Mucosa of rectum (tissue), 2 donors: ENCODE measurements at regions not wholly inside any gene's neighbourhood (a gene's known extent, or its start where the extent isn't known, plus 50 kb on each side); places are given as distances from the start of the nearest gene placed in this dataset.

Experiments used
- H3K27ac ChIP-seq, 2 donors: one replicate each; pipeline ENCODE4 v1.7.0; 2013; ENCODE audit warnings: inconsistent platforms in 2 of 2, low read depth in 2 of 2, low read length in 2 of 2
- H3K27me3 ChIP-seq, 2 donors: one replicate each; pipeline ENCODE4 v1.7.0; 2013; ENCODE audit warnings: low read length in 2 of 2; ENCODE audit not compliant: control insufficient read depth in 2 of 2, insufficient read depth in 2 of 2
- H3K36me3 ChIP-seq, 2 donors: one replicate each; pipeline ENCODE4 v1.7.0; 2013; ENCODE audit warnings: low read length in 2 of 2; ENCODE audit not compliant: control insufficient read depth in 2 of 2, insufficient read depth in 2 of 2
- H3K4me1 ChIP-seq, 2 donors: one replicate each; pipeline ENCODE4 v1.7.0; 2013; ENCODE audit warnings: low read length in 2 of 2, mild to moderate bottlenecking in 1 of 2; ENCODE audit not compliant: control insufficient read depth in 2 of 2, insufficient read depth in 2 of 2
- H3K4me3 ChIP-seq, 2 donors: one replicate each; pipeline ENCODE4 v1.7.0; 2013; ENCODE audit warnings: low read length in 2 of 2
- H3K9ac ChIP-seq, 2 donors: one replicate each; pipeline ENCODE4 v1.7.0; 2013; ENCODE audit warnings: low read length in 2 of 2, low read depth in 1 of 2, mild to moderate bottlenecking in 1 of 2
- H3K9me3 ChIP-seq, 2 donors: one replicate each; pipeline ENCODE4 v1.7.0; 2013; ENCODE audit warnings: low read length in 2 of 2; ENCODE audit not compliant: control insufficient read depth in 2 of 2
- donor health status: healthy.
- donor health status: Normal muscosa, but diverticular disease.

GRCh38 chr10:109280837-109281236 is 642.5 kb downstream of the XPNPEP1 start:
- H3K9ac ChIP-seq: no peak overlapping the region
- H3K9me3 ChIP-seq: no peaks in the 10 kb centered on the region
- no peaks in the 10 kb centered on the region for H3K4me1 ChIP-seq
- H3K36me3 ChIP-seq: no peaks in the 10 kb centered on the region
- H3K4me3 ChIP-seq: no peak overlapping the region
- H3K27ac ChIP-seq: no peak overlapping the region
- no peaks in the 10 kb centered on the region for H3K27me3 ChIP-seq

- no peaks in the 10 kb centered on the region for H3K4me1 ChIP-seq
- H3K27ac ChIP-seq: no peak overlapping the region
- no peak overlapping the region for H3K4me3 ChIP-seq
- no peaks in the 10 kb centered on the region for H3K36me3 ChIP-seq
- no peak overlapping the region for H3K9ac ChIP-seq
- H3K27me3 ChIP-seq: no peaks in the 10 kb centered on the region
- H3K9me3 ChIP-seq: no peaks in the 10 kb centered on the region
Observed at GRCh38 chr10:109277456-109277855, 645.9 kb downstream of the XPNPEP1 start.

- H3K36me3 ChIP-seq: no peaks in the 10 kb centered on the region
Observed at GRCh38 chr10:109275960-109276359, 647.4 kb downstream of the XPNPEP1 start.

GRCh38 chr10:109274681-109275080 is 648.6 kb downstream of the XPNPEP1 start:
- no peaks in the 10 kb centered on the region for H3K4me1 ChIP-seq
- H3K27ac ChIP-seq: no peak overlapping the region
- no peaks in the 10 kb centered on the region for H3K9me3 ChIP-seq
- H3K9ac ChIP-seq: no peak overlapping the region
- no peak overlapping the region for H3K4me3 ChIP-seq
- H3K36me3 ChIP-seq: no peaks in the 10 kb centered on the region
- no peaks in the 10 kb centered on the region for H3K27me3 ChIP-seq

More at GRCh38 chr10:109275960-109276359, 647.4 kb downstream of the XPNPEP1 start:
- no peaks in the 10 kb centered on the region for H3K4me1 ChIP-seq
- H3K9me3 ChIP-seq: no peaks in the 10 kb centered on the region
- H3K27ac ChIP-seq: no peak overlapping the region
- H3K4me3 ChIP-seq: no peak overlapping the region
- no peak overlapping the region for H3K9ac ChIP-seq
- H3K27me3 ChIP-seq: no peaks in the 10 kb centered on the region

GRCh38 chr10:109270173-109270572 is 653.1 kb downstream of the XPNPEP1 start:
- no peaks in the 10 kb centered on the region for H3K27me3 ChIP-seq
- H3K4me1 ChIP-seq: no peaks in the 10 kb centered on the region
- H3K9me3 ChIP-seq: no peaks in the 10 kb centered on the region
- no peak overlapping the region for H3K9ac ChIP-seq
- no peak overlapping the region for H3K4me3 ChIP-seq
- H3K36me3 ChIP-seq: no peaks in the 10 kb centered on the region
- H3K27ac ChIP-seq: no peak overlapping the region

- Histone ChIP-seq H3K9me3 (no peaks in the 10 kb centered on the region), H3K4me1 (no peaks in the 10 kb centered on the region), H3K9ac (no peak overlapping the region), H3K27me3 (no peaks in the 10 kb centered on the region), H3K4me3 (no peak overlapping the region), H3K36me3 (no peaks in the 10 kb centered on the region), H3K27ac (no peak overlapping the region)
Observed at GRCh38 chr10:109264004-109264403, 659.3 kb downstream of the XPNPEP1 start.

- Histone ChIP-seq H3K9me3 (no peaks in the 10 kb centered on the region), H3K27ac (no peak overlapping the region), H3K4me3 (no peak overlapping the region), H3K9ac (no peak overlapping the region), H3K4me1 (no peaks in the 10 kb centered on the region), H3K27me3 (no peaks in the 10 kb centered on the region), H3K36me3 (no peaks in the 10 kb centered on the region)
Observed at GRCh38 chr10:109261231-109261630, 662.1 kb downstream of the XPNPEP1 start.

- no peak overlapping the region for H3K4me3 ChIP-seq
- H3K9ac ChIP-seq: no peak overlapping the region
Observed at GRCh38 chr10:109259293-109259692, 664.0 kb downstream of the XPNPEP1 start.

GRCh38 chr10:109253306-109253705 is 670.0 kb downstream of the XPNPEP1 start:
- no peaks in the 10 kb centered on the region for H3K36me3 ChIP-seq
- H3K4me3 ChIP-seq: no peak overlapping the region
- H3K9me3 ChIP-seq: no peaks in the 10 kb centered on the region
- H3K9ac ChIP-seq: no peak overlapping the region
- no peaks in the 10 kb centered on the region for H3K4me1 ChIP-seq
- no peak overlapping the region for H3K27ac ChIP-seq
- no peaks in the 10 kb centered on the region for H3K27me3 ChIP-seq

More at GRCh38 chr10:109259293-109259692, 664.0 kb downstream of the XPNPEP1 start:
- Histone ChIP-seq H3K27me3 (no peaks in the 10 kb centered on the region), H3K36me3 (no peaks in the 10 kb centered on the region), H3K27ac (no peak overlapping the region), H3K4me1 (no peaks in the 10 kb centered on the region), H3K9me3 (no peaks in the 10 kb centered on the region)

- H3K9me3 ChIP-seq: no peaks in the 10 kb centered on the region
- no peaks in the 10 kb centered on the region for H3K27me3 ChIP-seq
- H3K4me1 ChIP-seq: peaks cover 0 to 4% of the 10 kb centered on the region in 2 donors
- no peaks in the 10 kb centered on the region for H3K36me3 ChIP-seq
- no peak overlapping the region for H3K4me3 ChIP-seq
- no peak overlapping the region for H3K27ac ChIP-seq
- H3K9ac ChIP-seq: no peak overlapping the region
Observed at GRCh38 chr10:109250152-109250551, 673.2 kb downstream of the XPNPEP1 start.

GRCh38 chr10:109247814-109248213 is 675.5 kb downstream of the XPNPEP1 start:
- Histone ChIP-seq H3K4me1 (peaks cover 0 to 4% of the 10 kb centered on the region in 2 donors), H3K27me3 (no peaks in the 10 kb centered on the region), H3K9me3 (no peaks in the 10 kb centered on the region), H3K36me3 (no peaks in the 10 kb centered on the region), H3K4me3 (no peak overlapping the region), H3K27ac (no peak overlapping the region), H3K9ac (no peak overlapping the region)
